CD4-positive, alpha-beta T cell treated with Interferon alpha-2 for 1 hour (primary cell): ENCODE measurements at regions not wholly inside any gene's neighbourhood (a gene's known extent, or its start where the extent isn't known, plus 50 kb on each side); places are given as distances from the start of the nearest gene placed in this dataset.
"Not testable (repeated sequence)": the region's sequence is repeated elsewhere in the genome, so short reads cannot be mapped to it uniquely, and the experiment has no call there.

ENCODE experiments used
- DNase-seq, 2 donors: peaks; one replicate each; pipeline ENCODE4 v3.0.0-alpha.2; 2020 to 2022

DNA sequence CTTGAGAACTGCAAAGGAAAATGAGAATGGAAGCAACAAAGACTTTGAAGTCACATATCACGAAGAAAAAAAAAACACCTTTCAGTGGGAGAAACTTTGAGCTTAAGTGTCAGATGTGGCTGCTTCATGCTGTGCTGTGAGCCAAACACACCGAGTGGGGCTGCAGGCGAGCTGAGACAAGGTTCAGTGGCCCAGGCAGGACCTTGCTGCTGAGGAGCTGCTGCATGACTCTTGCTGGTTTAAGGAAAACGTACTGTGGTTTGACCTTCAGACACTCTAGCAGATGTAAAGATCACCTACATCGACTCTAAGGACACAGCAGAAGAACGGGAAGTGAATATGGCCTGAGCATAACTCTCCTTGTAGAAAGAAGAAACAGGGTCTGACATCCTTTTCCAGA is 118.1 kb upstream of the OR4E1 start:
- no peak for DNase-seq

DNA sequence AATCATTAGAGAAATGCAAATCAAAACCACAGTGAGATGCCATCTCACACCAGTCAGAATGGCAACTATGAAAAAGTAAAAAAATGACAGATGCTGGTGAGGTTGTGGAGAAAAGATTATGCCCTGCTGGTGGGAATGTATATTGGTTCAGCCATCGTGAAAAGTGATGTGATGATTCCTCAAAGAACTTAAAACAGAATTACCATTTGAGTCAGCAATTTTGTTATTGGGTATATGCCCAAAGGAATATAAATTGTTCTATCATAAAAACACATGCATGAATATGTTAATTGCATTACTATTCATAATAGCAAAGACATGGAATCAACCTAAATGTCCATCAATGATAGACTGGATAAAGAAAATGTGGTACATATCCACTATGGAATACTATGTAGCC is 115.1 kb upstream of the OR4E1 start:
- DNase-seq, result not testable (repeated sequence)

DNA sequence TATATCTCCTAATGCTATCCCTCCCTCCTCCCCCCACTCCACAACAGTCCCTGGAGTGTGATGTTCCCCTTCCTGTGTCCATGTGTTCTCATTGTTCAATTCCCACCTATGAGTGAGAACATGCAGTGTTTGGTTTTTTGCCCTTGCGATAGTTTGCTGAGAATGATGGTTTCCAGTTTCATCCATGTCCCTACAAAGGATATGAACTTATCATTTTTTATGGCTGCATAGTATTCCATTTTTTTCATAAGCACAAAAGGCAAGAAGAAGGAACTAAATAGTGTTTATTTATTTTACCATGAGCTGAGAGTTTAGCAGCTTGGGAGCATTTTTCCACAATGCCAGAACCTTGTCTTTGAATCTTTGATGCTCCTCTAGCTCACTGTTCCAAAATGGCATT is 113.6 kb upstream of the OR4E1 start:
- DNase-seq, result not testable (repeated sequence)

DNA sequence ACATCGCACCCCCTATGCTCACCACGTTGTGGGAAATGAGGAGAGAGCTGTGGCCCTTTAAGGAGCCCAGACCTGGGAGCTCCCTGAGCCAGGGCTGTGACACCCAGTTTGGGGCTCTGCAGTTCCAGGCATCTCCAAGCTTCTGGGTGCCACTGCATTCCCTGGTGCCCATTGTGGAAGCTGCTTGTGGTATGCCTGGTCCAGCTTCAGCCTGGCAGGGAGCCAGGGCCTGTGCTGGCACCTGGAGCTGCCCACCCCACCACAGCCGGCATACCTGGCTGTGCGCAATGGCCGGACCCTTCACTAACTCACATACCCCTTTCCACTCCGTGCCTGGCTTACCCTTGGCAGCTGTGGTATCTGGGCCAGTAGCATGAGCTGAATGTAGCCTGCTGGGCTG is 107.9 kb upstream of the OR4E1 start:
- DNase-seq, result no peak

DNA sequence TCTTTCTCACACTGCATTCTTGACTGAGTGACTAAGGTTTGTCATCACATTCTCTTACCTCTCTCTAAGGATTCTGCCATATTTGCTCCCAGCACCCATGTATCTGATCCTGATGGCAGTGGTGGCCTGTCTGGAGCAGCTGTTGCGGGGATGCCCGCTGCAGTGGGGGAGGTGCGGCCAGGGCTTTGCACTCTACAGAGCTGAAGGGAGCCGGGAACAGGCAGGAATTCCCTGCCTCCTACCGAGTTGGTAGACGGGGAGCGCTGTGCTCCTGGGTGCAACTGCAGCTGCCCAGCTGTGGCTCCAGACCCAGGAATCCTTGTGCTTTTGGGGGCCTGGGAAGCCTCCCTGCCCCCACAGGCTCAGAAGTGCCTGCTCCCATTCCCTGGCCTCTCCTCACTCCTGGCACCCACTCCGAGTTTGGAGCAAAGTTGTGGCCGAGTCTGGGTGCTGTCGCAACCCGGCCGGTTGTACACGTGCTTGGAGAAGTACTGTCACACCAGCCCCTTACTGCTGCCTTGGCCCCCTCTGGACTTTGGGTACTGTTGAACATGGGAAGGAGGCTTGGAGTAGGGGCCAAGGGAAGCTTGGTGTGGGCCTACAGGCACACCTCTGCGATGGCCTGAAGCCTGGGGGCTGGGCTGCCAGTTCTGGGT is 106.9 kb upstream of the OR4E1 start:
- no peak for DNase-seq

DNA sequence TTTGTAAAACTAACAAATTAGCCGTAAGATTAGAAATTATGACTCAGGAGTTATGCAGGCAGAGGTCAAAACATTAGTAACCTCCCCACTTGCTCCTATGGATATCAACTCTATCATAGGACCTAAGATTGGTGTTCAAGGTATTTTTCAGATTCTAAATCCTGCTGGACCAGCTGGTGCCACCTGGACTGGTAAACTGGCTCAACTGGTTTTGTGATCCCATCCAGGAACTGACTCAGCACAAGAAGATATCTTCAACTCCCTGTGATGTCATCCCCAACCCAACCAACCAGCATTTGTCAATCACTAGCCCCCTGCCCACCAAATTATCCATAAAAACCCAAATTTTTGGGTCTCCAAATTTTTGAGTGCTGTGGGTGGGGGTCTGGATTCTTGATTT is 98.1 kb upstream of the OR4E1 start:
- no peak for DNase-seq

DNA sequence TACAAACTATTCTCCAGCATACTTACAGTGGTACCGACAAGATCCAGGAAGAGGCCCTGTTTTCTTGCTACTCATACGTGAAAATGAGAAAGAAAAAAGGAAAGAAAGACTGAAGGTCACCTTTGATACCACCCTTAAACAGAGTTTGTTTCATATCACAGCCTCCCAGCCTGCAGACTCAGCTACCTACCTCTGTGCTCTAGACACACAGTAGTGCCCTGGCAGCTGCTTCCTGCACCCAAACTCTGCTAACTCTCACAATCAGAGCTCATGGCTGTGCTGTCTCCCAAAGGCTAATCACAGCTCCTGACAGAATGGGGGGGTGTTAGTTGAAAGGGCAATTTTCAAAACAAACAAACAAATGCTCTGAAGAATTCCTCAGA is 95.2 kb upstream of the OR4E1 start:
- no peak for DNase-seq

DNA sequence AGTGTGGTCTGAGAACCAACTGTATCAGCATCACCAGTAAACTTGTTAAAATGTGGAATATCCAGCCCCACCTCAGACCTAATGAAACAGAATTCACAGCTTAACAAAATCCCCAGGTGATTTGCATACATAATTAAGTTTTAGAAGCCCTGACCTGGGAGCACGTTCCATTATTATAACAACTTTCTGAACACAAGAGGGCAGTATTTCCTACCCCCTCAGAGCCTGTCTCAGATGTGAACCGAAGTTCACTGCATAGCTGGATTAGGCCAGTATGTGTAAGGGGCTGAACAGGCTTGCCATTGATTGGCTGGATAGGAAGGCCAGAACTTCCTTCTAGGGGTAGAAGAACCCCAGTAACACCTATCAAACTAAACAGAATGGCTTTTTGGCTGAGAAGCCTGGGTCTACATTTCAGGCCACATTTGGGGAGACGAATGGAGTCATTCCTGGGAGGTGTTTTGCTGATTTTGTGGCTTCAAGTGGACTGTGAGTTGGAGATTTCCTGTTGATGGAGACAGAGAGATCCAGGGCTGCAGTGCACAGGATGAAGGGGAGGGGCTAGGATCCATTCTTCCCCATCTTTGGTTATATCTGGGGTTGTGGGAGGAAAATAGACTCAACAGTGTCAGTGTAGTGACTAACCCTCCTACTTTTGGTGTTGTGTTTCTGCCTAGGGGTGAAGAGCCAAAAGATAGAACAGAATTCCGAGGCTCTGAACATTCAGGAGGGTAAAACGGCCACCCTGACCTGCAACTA is 94.7 kb upstream of the OR4E1 start:
- peak; percentile 3 to 60 for DNase-seq

DNA sequence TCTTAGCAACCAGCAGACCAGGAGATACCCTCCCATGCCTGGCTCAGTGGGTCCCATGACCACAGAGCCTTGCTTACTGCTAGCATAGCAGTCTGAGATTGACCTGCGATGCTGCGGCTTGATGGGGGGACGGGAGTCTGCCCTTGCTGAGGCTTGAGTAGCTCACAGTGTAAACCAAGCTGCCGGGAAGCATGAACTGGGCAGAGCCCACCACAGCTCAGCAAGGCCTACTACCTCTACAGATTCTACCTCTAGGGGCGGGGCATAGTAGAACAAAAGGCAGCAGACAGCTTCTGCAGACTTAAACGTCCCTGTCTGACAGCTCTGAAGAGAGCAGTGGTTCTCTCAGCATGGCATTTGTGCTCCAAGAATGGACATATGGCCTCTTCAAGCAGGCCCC is 86.7 kb upstream of the OR4E1 start:
- not testable (repeated sequence) for DNase-seq

DNA sequence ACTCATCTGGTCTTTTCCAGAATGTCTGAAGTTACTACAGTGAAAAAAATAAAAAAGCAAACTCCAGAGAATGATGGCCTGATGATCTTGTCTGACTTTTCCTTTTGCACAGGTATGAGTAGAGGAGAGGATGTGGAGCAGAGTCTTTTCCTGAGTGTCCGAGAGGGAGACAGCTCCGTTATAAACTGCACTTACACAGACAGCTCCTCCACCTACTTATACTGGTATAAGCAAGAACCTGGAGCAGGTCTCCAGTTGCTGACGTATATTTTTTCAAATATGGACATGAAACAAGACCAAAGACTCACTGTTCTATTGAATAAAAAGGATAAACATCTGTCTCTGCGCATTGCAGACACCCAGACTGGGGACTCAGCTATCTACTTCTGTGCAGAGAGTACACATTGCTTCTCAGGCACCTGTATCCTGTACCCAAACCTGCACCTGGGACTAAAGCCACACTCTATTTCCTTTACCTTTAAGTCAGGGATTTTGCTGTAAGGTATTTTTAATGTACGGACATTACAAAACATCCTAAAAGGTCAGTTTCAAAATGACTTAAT is 75.8 kb upstream of the OR4E1 start:
- DNase-seq, result no peak

DNA sequence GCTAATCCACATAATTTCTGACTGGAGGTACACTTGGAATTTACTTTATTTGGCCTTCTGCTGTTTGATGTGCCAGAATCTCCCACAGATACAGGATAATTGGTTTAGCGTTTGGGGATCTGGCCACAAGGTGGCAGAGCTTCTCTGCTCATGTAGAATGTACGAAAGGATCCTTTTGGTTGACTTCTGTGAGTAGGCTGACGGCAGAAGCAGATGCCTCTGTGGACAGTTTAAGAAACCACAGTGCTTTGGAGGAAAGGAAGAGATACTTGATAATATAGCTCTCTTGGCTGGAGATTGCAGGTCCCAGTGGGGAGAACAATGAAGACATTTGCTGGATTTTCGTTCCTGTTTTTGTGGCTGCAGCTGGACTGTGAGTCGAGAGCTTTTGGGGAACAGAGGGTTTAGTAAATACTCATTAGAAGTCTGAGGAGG is 75.3 kb upstream of the OR4E1 start:
- DNase-seq, result peak; percentile 39 to 59

DNA sequence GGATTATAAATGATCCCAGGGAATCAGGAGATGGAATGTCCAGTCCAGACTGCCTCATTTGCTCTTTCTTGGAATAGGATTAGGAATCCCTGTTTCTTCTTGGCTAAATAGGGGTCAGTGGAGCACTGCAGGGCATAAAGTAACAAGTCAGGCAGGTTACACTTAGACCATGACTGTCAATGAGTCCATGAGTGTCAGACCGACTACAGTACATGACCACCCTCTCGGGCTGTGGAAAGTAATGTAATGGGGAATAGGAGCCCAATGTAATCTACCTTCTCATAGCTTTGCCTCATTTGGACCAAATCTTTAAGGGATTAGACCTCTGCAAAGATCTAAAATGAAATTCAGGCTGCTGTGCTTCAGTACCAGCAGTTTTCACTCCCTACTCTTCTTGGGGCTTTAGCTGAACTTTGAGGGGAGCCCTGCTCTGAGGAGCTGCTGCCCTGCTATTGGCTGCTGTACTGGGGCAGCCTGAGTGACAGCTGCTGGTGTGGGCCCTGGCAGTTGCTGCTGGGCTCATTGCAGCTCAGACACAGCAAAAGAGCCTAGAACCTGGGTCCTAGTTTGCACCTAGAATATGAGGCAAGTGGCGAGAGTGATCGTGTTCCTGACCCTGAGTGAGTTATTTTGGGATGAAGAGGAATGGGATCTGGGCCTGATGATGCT is 62.2 kb upstream of the OR4E1 start:
- DNase-seq, result peak; percentile 3 to 36

DNA sequence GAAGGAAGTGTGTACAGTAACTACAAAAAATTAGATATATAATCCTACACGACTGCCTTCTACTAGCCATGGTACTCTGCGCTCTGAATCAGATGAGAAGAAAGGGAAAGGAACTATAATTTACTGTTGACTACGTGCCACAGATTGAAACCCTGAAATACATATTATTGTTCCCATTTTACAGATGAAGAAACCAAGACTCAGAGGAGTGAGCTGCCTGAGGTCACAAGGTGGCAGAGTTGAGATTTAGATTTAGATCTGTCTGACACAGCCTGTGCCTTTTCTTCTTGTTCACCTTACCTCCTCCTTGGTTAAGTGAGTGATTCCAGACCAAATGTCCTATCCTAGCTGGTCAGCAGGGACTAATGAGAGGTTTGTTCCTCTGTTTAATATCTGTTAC is 61.6 kb upstream of the OR4E1 start:
- no peak for DNase-seq

DNA sequence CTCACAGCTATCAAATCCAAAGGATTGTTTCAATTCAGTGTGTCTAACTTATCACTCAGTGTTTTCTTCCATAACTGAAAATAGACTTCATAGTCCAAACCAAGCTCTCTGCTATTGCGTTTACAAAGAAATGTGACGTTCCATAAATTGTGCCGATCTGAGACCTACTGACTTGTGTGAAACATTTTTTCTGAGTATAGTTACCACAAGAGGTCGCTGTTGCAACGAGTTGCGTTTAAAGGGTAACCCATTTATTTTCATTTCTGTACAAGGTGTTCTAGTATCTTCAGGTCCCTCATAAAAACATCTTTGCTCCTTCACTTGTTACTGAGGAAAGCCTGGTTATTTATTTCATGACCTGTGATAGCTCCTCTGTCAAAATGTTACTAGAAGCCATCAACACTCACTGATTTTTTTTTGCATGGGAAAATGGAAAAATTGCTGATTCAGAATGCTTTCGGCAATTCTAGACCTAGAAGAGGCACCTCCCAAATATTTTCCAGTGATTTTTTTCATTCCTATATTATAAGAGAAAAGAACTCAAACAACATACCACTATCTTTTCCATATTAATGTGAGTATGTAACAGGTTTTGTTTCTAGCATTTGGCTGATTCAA is 60.9 kb upstream of the OR4E1 start:
- DNase-seq, result peak; percentile 40 to 74

DNA sequence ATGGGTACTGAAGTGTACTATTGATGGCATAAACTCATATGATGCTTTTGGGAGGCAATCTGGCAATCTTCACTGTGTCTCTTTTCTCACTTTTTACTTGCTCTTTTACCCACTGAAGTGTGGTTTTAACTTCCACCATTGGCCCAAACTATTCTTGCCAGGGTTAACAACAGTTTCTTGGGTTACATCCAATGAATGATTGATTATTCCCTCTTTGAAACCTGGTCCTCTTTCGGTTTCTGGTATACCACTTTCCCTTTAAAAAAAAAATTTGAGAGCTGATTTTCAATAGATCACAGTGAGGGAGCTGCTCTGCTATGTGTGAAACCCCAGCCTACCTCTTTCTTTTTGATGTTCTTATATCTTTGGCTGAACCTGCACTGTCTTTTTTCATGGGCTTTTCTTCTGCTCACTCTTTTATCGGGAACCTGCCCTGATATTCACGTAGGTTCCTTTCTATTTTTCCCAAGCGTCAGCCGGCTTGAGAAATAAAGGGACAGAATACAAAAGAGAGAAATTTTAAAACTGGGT is 56.1 kb upstream of the OR4E1 start:
- peak in 1 of 2 donors; percentile 21 for DNase-seq

DNA sequence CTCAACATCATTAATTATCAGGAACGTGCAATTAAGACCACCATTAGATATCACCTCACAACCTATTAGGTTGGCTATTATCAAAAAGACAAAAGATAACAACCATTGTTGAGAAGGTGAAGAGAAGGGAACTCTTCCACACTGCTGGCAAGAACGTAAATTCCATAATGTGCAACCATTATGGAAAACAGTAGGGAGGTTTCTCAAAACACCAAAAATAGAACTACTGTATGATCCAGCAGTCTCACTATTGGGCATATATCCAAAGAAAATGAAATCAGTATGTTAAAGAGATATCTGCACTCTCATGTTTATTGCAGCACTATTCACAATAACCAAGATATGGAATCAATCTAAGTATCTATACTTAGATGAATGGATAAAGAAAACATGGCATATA is 51.6 kb upstream of the OR4E1 start:
- DNase-seq, result no peak

DNA sequence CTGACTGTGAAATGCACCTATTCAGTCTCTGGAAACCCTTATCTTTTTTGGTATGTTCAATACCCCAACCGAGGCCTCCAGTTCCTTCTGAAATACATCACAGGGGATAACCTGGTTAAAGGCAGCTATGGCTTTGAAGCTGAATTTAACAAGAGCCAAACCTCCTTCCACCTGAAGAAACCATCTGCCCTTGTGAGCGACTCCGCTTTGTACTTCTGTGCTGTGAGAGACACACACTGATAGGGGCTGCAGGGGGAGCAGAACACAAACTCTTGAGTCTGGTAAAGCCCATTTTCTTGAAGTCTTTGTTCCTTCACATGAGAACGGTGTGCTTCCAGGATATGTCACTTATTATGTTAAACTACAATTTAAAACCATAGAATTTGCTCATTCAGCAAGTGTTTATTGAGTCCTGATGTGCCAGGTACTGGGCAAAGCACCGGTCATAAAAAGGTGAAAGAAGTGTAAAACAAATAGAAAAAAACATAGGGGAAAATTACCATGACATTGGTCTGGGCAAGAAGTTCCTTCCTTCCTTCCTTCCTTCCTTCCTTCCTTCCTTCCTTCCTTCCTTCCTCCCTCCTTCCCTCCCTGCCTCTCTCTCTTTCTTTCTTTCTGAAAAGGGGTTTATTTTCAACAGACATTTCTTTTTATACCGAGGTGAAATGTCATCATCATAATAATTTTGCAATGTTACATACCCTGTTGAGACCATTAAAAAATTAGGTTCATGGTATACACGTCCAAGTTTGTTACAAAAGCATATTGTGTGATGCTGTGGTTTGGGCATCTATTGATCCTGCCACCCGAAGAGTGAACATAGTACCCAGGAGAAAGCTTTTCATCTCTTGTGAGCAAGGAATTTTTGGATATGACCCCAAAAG is 50.7 kb upstream of the OR4E1 start:
- DNase-seq, result no peak

DNA sequence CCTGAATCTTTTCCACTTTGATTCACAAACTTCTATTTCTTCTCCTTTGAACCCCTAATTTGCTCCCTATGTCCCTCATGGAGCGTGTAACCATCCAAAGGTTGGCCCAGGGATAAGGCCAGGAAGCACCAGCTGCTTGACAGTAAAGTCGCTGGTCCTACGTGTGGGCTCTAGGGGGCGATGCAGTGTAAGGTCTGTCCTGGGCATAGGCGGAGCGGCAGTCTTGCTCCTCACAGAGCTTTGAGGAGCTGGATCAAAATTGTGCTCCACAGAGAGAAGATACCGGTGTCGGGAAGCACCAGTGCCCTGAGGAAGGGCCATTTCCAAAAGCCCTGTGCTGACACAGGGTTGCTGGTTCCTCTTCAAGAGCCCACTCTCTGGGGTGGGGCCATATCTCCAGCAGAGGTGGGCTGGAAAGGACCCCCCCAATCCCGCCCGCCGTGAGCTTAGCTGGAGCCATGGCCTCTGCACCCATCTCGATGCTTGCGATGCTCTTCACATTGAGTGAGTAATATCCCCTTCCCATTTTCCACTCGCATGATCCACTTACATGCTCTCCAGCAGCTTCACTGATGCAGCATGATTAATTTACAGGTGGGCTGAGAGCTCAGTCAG is 49.9 kb upstream of the OR4E1 start:
- DNase-seq, result peak; percentile 25 to 56
